HFFc6 (cell line): ENCODE measurements at regions not wholly inside any gene's neighbourhood (a gene's known extent, or its start where the extent isn't known, plus 50 kb on each side); places are given as distances from the start of the nearest gene placed in this dataset.

Experiments
- DNase-seq: peaks from one replicate; pipeline ENCODE4 v3.0.0-alpha.2; 2018
- H3K27ac Mint-ChIP-seq: 2 replicates; pipeline ENCODE4 v1.8.0; 2020; ENCODE audit warnings: mild to moderate bottlenecking, mixed read lengths
- H3K27me3 Mint-ChIP-seq: 2 replicates; pipeline ENCODE4 v1.8.0; 2021; ENCODE audit warnings: mild to moderate bottlenecking, moderate library complexity, mixed read lengths; ENCODE audit not compliant: insufficient read depth
- H3K36me3 Mint-ChIP-seq: 2 replicates; pipeline ENCODE4 v1.8.0; 2021; ENCODE audit warnings: low read depth, mixed read lengths
- H3K4me1 Mint-ChIP-seq: 2 replicates; pipeline ENCODE4 v1.8.0; 2020; ENCODE audit warnings: low read depth, mixed read lengths
- H3K4me3 Mint-ChIP-seq: 2 replicates; pipeline ENCODE4 v1.8.0; 2020; ENCODE audit warnings: mild to moderate bottlenecking, moderate library complexity, mixed read lengths
- H3K9me3 Mint-ChIP-seq: 2 replicates; pipeline ENCODE4 v1.8.0; 2020; ENCODE audit warnings: mild to moderate bottlenecking, mixed read lengths
- TF ChIP-seq, protein P1 (sequence below): fragments of 200-600 bp; sonication (generic); IDR thresholded peaks from 2 replicates; pipeline ENCODE4 v1.5.0; 2021; ENCODE audit warnings: antibody characterized with exemption, mild to moderate bottlenecking

DNA sequence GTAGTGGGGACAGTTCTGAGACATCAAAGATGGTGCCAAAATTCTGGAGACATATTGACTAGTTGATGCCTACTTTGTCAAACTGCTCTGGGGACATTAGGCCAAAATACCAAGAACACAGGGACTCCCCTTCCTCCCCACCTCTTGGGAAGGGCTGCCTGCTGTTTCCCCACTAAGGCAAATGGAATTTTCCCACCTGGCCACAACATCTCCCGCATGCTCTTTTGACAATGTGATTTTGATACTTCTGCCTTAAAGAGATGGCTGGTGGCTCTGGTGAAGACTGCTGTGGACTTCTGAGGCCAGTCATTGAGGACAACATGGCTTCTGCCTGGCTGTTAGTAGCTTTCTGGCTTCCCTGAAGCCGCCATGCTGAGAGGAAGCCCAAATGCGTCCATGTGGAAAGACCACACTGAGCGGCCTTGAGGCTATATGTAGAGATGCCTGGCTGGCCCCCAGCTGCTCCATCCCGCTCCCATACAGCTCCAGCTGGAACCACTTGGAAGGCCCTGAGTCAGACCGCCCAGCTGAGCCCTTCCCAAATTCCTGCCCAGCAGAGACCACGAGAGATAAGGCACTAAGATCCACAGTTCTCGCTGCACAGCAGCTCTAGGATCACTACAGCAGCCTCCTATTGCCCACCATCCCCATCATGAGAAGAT is 226.7 kb downstream of the SYK start:
- Mint-ChIP-seq H3K4me3 (no peak overlapping the region), H3K36me3 (no peaks in the 10 kb centered on the region; the same call in 1 of the 2 replicates), H3K4me1 (no peaks in the 10 kb centered on the region), H3K9me3 (no peaks in the 10 kb centered on the region; the same call in 1 of the 2 replicates), H3K27ac (no peak overlapping the region), H3K27me3 (peaks cover 41% of the 10 kb centered on the region)
- TF ChIP-seq, protein P1, sequence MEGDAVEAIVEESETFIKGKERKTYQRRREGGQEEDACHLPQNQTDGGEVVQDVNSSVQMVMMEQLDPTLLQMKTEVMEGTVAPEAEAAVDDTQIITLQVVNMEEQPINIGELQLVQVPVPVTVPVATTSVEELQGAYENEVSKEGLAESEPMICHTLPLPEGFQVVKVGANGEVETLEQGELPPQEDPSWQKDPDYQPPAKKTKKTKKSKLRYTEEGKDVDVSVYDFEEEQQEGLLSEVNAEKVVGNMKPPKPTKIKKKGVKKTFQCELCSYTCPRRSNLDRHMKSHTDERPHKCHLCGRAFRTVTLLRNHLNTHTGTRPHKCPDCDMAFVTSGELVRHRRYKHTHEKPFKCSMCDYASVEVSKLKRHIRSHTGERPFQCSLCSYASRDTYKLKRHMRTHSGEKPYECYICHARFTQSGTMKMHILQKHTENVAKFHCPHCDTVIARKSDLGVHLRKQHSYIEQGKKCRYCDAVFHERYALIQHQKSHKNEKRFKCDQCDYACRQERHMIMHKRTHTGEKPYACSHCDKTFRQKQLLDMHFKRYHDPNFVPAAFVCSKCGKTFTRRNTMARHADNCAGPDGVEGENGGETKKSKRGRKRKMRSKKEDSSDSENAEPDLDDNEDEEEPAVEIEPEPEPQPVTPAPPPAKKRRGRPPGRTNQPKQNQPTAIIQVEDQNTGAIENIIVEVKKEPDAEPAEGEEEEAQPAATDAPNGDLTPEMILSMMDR: no peak
- no peak for DNase-seq

DNA sequence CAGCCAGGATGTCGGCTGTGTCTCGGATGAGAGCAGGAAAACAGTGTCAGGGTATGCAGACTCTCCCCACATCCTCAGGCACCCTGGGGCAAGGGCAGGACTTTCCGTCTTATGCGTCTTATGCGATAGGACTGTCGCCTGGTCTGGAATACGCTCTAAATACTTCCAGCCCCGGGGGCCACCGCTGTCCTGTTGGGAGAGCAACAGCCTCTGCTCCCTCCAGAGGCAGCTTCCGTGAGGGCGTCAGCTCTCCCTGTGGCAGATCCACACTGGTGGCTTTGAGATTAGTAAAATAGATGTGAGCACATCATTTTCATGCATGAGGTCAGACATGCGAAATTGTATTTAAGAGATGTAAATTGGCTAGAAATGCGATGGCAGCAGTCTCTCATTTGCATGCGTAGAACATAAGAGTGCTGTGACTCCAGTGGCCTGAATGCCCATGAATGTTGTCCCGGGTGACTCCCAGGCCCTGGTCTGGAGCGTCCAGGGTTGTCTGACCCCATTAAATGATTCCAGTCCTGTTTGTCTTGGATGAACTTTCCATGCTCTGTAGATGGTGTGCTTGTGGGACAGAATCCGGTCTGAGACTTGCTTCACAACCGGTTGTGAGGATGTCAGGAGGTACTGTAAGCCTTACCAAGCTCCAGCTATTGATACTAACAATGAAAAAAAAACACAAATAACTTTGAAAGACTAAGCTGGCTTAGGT is 228.2 kb downstream of the SYK start:
- Mint-ChIP-seq H3K27me3 (peaks cover 36% of the 10 kb centered on the region), H3K4me1 (no peaks in the 10 kb centered on the region), H3K4me3 (no peak overlapping the region), H3K36me3 (no peaks in the 10 kb centered on the region; the same call in 1 of the 2 replicates), H3K9me3 (no peaks in the 10 kb centered on the region; the same call in 1 of the 2 replicates), H3K27ac (no peak overlapping the region)
- TF ChIP-seq, protein P1: no peak
- DNase-seq: no peak

DNA sequence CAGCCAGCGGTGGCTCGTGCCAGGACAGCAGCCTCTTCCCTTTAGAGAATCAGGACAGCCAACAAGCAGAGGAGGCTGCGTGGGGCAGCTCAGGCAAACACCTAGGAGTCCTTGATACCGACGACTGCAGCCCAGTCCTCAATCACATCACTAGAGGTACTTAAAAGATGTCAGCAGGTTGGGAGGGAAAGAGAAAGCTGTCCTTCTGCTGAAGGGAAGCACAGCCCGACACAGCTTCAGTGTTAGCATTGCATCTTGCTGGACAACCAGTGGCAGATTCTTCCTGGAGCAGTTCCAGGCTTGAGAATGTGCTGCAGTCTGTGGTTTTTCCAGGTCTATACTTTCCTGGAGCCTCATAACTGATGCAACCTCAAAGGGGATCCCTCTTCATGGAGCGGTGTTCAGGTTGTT is 230.5 kb downstream of the SYK start:
- H3K9me3 Mint-ChIP-seq: no peaks in the 10 kb centered on the region; the same call in 1 of the 2 replicates
- H3K27me3 Mint-ChIP-seq: peaks cover 23% of the 10 kb centered on the region
- H3K4me1 Mint-ChIP-seq: peaks cover 4% of the 10 kb centered on the region
- no peak overlapping the region for H3K27ac Mint-ChIP-seq
- TF ChIP-seq, protein P1: no peak
- DNase-seq: no peak
- H3K4me3 Mint-ChIP-seq: no peak overlapping the region
- H3K36me3 Mint-ChIP-seq: no peaks in the 10 kb centered on the region; the same call in 1 of the 2 replicates

DNA sequence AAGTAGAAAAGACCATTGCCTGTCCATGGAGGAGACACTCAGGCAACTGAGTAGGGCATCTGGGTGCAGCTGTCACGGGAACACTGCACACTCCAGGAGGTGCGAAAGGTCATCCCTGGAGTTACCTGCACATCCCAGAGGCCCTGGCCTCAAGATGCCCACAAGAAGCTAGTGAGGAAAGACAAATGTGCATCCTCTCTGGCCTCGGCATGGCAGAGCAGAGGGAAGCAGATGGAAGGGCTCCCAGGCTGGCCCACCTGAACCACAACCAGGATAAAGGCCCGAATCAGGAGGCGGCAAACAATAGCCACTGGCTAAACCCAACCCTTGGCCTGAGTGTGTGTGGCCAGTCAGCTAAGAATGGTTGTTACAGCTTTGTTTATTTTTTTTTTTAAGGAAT is 231.7 kb downstream of the SYK start:
- H3K27me3 Mint-ChIP-seq: peaks cover 18% of the 10 kb centered on the region
- H3K36me3 Mint-ChIP-seq: no peaks in the 10 kb centered on the region; the same call in 1 of the 2 replicates
- no peak for DNase-seq
- no peaks in the 10 kb centered on the region; the same call in 1 of the 2 replicates for H3K9me3 Mint-ChIP-seq
- TF ChIP-seq, protein P1: no peak
- H3K4me3 Mint-ChIP-seq: no peak overlapping the region
- H3K27ac Mint-ChIP-seq: no peak overlapping the region
- H3K4me1 Mint-ChIP-seq: peaks cover 15% of the 10 kb centered on the region

DNA sequence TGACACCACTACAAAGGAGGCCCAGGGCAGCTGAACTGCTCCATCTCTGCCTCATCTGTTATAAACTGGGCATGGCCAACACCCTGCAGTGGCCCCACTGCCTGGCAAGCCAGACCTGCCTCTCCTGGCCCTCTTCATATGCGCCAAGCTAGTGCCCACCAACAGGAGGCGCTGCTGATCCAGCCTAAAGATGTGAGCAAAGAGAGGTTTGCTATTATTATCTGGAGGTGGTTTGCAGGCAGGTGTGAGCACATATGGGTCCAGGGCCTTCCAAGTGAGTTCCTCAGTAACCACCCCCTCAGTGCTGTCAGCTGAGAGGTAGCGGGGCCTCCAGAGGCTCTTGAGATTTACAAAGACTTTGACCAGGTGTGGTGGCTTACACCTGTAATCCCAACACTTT is 232.2 kb downstream of the SYK start:
- DNase-seq: no peak
- H3K4me1 Mint-ChIP-seq: peaks cover 20% of the 10 kb centered on the region
- peaks cover 18% of the 10 kb centered on the region for H3K27me3 Mint-ChIP-seq
- no peak overlapping the region for H3K27ac Mint-ChIP-seq
- H3K9me3 Mint-ChIP-seq: no peaks in the 10 kb centered on the region
- no peak overlapping the region for H3K4me3 Mint-ChIP-seq
- H3K36me3 Mint-ChIP-seq: no peaks in the 10 kb centered on the region; the same call in 1 of the 2 replicates
- TF ChIP-seq, protein P1: peak; percentile 80
